ENCODE measurements at regions not wholly inside any gene's neighbourhood (a gene's known extent, or its start where the extent isn't known, plus 50 kb on each side); places are given as distances from the start of the nearest gene placed in this dataset.

DNA sequence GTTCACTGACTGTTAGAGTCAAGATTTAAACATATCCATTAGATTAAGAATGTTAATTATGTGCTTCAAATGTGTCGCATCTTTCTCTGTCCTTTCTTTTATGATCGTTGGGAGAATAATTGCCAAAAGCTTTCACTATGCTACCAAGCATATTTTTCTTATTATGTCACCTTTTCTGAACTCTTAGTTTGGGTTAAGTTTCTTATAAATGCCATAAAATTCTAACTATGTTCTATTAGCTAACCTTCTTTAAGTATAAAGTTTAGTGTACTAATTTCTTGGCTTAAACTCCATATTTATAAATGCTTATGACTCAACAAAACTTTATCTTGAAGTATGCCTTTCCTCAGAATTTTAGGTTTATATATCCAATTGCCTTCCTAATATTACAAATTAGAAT, 1759.4 kb downstream of the PCDH9 start:
- TF ChIP-seq YY1 (IDR thresholded peaks at IDR 0.05; ENCODE audit: insufficient read depth, insufficient read length) (no peak), ZNF274 (IDR thresholded peaks at IDR 0.05; ENCODE audit: low read depth, low read length) (no peak), SUZ12 (IDR thresholded peaks at IDR 0.05; ENCODE audit: extremely low read depth, insufficient read depth, insufficient read length) (no peak)
